HG03095 (cell line): ENCODE measurements at regions not wholly inside any gene's neighbourhood (a gene's known extent, or its start where the extent isn't known, plus 50 kb on each side); places are given as distances from the start of the nearest gene placed in this dataset.
"Not testable (repeated sequence)": the region's sequence is repeated elsewhere in the genome, so short reads cannot be mapped to it uniquely, and the experiment has no call there.

Experiments
- ATAC-seq: cut with Tn5 transposase; IDR thresholded peaks from one replicate; pipeline ENCODE4 v1.9.1; 2021; ENCODE audit warnings: moderate library complexity; ENCODE audit not compliant: unreplicated experiment

DNA sequence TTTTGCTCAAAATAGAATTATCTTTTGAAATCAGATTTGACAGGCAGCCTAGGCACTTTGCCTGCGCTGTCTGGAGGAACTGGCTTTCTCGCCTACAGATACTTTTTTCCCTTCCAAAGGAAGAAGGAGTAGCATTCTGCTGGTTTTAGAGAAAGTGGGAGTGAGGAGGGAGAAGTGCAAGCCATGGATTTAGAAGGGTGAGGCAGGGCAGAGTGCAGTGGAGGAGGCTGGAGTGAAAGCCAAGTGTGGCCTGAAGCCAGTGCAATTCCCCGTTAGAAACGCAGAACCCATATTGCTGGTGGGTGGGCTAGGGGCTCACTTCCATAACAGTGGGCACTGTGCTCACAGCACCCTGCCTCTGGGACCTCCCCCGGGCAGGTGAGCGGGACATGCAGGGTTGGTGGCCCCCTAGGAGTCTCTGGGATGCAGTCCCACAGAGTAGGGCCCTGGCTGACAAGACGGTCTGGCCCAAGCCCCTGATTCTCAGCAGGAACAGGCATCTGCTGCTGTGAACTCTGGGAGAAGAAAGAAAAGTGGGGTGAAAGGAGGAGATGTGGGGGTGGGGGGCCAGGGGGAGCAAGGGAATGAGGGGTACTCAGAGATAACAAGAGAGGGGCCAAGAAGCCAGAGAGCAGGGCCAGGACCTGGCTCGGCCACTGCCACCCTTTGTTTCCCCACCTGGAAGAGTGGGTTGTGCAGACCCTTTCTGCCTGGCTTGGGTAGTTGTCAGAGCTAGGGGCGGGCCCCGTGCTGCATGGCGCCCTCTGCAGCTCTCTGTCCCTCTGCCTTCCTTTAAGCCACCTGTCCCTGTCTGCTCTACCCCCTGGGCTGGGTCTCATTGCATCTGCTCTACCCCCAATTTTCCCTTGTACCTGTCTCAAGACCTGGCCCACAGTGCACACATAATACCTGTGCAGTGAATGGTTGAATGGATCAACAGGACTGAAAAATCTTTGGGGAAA lies 273.5 kb upstream of the HS6ST1 start:
- ATAC-seq = no peak

DNA sequence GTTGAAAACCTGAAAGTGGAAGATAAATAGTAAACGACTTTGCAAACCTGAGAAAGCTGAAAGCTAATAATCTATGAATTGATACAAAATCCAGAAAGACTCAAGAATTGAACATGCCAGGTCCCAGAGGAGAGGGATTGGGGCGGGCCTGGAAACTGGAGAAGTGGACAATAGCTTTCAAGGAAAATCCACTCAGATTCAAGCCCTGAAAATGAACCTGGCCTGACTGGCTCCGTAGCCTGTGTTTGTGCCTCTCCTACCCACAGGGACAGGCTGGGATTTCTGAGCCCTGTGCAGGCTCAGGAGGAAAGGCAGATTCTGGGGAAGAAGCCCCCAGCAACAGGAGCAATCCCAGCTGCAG lies 274.8 kb upstream of the HS6ST1 start:
- no peak for ATAC-seq

DNA sequence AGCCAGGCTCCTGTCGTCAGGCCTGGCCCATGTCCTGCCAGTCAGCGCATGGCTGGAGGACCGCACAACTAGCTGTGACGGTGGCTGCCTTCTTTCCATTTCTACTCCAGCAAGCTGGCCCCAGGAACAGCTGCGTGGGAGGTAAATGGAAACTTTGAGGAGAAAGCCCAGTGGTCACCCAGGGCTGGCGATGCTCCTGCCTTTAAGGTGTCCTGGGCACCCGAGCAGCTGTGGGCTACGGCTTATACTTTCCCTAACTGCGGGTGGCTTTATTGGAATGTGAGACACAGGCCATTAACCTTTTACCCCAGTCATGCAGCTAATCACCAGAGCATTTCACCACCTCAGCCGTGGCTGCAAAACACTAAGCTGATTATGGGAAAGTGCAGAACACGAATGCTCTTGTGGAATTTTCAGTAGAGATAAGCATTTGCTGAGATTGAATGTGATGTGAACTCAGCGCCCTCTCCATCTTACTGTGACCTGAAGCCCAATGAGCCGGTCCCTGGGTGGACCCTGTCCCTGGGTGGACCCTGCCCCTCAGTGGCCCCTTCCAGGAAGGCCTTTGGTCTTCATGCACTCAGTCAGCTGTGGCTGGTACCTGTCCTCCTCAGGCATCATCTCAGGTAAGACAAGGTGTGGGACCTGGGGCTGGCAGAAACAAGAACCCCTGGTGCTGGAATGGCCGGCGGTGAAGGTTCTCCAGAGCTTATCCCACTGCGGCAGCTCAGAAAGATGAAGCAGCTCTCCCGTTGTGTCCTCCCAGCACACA lies 275.4 kb upstream of the HS6ST1 start:
- ATAC-seq = no peak

DNA sequence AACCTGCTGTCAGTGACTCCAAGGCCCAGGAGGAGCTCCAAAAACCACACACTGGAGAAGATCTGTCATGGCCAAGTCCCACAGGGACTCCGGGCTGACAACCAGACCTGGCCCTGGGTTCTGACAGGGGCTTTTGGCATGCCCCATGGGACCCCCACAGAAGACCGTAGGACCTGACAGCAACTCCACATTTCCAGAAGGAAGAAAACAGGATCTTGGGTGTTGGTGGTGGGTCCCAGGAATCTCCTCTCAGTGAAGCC lies 275.9 kb upstream of the HS6ST1 start:
- no peak for ATAC-seq

DNA sequence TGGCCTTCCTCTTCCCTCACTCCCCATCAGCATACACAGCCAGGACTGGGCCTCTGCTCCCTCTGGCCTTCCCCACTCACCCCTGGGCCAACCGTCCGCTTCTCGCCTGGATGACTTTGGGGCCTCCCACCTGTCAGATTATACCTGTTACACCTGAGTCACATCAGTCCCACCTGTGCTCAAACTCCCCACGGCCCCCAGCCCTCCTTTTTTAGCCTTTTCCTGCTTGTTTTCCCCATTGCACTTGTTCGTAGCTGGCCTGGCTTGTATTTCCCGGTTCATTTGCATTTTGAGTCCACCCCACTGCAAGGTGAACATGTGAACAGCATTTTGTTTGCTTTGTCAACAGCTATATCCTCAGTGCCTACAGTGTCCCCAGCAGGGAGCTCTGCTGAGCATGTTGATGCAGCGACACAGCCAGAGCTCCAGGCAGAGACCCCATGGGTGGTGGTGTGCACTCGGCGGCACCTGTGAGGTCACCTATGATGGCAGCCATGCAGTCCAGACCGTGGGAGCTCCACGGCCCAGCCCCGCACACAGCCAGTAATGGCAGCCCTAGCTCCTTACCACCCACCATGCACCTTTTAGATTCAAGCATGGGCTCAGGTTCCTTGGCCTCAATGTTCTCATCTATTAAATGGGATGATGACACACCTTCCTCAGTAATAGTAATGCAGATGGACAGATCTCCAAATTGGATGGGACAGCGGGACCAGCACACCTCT lies 276.4 kb upstream of the HS6ST1 start:
- no peak for ATAC-seq

DNA sequence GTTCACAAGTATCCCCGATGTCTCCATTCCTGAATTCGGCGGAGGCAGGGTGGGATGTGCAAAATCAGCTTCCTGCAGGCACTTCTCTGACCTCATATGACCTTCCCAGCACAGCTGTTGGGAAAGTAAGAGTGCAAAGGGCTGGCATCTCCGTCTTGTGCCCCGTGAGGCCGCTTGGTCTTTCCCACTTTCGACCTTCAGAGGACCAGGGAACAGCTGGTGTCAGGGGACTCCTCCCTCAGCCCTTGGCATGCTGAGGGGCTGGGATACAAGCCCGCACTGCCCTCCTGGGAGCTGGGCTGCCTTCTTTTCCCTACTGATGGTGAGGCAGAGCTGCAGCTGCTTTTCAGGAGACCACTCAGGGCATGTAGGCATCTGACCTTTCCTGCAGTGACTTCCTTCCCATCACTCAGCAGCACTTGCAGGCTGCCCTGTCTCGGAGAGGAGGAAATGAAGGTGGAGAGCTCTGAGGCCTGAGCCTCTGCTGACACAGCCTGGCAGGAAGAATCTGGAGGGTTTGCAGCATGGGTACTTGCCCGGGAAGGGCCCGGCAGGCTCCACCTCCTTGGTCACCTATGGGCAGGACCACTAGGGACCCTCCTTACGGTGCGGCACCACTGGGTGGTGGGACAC lies 277.2 kb upstream of the HS6ST1 start:
- no peak for ATAC-seq

DNA sequence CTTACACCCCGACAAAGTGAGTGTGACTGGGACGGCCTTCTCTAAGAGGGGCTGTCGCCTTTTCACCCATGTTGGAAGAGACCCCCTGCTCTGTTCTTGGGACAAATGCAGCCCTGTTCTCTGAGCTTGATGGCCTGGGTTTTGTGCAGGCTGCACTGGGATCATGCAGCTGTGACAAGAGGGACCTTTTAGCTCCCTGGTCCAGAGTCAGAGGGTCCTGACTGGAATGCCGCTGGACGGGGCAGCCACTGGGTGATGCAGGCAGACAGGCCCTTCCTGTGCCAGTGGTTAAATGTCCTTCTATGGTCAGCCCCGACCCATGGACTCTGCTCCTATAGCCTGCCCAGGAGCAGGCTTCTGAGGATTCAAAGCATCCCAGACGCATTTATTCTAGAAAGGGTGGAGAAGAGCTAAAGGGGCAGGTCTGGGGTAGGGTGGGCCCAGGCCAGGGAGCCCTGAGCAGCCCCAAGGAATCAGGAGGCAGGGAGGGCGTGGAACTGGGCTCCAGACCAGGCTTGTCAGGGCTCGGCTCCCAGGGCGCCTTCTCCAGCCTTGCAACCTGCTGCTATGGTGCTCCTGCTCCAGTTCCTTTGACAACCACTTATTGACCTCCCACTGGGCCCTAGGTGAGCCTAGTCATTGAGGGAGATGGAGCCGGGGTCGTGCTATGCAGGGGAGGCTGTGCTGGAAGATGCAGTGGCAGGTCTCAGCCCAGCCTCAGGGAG lies 277.9 kb upstream of the HS6ST1 start:
- ATAC-seq = no peak

DNA sequence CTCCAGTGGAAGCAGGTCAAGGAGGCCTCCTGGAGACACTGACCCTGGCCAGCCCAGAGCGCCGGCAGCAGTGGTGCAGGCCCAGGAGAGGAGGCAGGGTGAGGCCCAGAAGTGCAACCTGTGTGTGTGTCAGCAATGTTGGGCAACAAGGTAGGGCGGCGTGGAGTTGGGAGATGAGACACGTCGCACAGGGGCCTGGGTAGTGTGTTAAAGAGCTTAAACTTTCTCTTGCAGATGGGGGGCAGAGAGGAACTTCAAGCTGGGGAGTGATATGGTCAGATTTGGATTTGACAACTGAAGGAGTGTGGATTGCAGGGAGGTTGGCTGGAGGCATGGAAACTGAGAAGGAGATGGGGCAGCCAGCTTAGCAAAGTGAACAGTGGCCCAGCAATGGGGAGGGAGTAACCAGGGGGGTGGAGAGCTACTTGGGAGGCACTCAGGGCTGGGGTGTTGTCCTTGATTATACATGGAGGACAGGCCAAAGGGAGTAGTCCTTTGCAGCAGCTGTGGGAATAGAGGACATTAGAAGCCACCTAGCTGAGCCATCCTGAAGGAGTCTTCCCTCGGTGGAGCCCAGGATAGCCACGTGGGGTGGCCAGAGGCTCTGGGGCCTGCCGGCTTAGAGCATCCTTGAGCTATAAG lies 278.6 kb upstream of the HS6ST1 start:
- ATAC-seq = no peak

DNA sequence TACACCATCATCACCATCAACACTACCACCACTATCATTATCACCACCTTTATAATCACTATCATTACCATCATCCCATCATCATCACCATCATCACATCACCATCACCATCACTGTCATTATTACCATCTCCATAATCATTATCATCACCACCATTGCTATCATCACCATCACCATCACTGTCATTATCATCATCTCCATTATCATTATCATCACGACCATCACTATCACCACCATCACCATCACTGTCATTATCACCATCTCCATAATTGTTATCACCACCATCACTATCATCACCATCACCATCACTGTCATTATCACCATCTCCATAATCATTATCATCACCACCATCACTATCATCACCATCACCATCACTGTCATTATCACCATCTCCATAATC lies 279.6 kb upstream of the HS6ST1 start:
- ATAC-seq = not testable (repeated sequence)

DNA sequence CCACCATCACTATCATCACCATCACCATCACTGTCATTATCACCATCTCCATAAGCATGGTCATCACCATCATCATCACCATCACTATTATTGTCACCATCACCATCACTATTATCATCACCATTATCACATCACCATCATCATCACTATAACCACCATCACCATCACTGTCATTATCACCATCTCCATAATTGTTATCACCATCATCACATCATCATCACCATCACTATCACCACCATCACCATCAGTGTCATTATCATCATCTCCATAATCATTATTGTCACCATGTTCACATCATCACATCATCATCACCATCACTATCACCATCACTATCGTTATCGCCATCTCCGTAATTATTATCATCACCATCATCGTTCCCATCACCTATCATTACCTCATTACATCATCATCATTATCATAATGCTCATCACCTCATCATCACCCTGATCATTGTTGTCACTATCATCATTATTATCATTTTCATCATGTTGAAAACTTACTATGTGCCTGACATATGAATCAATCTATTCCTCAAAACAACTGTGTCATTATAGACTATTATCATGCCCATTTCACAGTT lies 280.3 kb upstream of the HS6ST1 start:
- no peak for ATAC-seq

DNA sequence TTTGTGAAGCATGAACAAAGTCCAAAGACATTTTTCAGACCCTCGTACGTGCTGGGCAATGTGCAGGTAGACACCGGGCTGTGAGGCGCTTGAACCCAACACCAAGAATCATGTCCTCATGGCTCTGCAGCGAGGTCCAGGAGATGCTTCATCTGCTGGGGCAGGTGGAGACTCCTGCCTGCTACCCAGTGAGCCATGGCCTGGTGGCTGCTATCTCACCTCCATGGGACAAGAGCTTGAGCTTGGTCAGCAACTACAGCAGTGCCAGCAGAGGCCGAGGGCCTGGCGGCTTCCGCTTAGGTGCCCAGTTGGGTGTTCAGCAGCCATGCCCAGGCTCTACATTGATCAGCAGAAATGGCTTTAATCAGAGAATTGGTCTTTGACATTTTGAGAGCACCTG lies 281.0 kb upstream of the HS6ST1 start:
- ATAC-seq = no peak

DNA sequence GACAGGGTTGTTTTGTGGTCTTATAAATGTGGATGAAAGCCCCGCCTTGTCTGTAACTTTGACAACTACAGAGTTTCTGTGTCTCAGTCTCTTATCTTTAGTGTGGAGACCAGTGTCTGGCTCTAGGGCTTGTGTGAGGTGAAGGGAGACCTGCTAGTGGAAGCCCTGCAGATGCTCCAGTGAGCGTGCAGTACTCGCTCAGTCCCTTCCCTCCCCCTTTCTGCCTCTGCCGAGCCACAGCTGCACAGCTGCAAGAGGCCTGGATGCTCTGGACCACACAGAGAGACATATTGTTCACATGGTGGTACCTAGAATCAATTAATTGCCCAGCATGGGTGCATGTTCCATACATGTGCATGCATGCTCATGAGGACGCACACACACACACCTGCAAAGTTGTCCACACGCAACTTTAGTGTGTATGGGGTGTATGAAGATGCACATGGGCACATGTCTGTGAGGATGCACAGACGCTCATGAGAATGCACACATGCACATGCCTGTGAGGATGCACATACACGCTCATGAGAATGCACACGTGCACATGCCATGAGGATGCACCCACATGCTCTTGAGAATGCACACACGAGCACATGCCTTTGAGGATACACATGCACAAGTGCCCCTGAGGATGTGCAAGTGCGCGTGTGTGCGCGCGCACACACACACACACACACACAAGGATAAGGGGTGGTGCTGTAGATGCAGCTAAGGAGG lies 282.1 kb upstream of the HS6ST1 start:
- ATAC-seq = no peak

DNA sequence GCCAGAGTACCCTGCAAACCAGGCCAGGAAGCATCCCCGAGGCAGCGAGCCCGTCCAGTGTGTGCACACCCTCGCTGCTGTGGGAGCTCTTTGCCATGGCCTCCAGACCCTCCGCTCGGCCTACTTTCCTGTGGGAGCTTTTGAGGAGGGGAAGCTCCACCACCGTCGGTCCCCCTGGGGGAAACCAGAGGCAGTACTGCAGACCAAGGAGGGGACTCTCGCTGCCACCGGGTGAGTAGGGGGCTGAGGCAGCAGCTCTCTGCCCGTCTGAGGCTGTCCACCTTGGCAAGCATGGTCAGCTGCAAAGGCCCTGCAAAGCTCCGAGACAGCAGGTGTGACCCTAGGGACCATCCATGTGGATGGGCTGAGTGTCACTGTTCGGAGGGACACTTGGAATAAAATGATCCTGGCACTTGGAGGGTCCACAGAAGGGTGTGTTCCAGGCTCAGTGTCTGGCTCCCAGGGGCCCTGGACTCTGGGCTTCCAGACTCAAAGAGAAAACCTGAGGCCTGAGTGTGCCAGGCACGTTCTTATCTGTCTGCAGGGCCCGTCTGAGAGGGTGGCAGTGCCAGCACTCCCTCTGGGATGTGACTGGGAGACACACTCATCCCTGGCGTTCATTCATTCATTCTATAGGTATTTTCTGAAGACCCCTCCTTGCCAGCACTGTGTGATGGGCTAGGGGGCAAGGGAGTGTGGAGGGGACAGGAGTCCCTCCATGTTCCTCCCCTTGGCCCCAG lies 282.8 kb upstream of the HS6ST1 start:
- ATAC-seq = no peak

DNA sequence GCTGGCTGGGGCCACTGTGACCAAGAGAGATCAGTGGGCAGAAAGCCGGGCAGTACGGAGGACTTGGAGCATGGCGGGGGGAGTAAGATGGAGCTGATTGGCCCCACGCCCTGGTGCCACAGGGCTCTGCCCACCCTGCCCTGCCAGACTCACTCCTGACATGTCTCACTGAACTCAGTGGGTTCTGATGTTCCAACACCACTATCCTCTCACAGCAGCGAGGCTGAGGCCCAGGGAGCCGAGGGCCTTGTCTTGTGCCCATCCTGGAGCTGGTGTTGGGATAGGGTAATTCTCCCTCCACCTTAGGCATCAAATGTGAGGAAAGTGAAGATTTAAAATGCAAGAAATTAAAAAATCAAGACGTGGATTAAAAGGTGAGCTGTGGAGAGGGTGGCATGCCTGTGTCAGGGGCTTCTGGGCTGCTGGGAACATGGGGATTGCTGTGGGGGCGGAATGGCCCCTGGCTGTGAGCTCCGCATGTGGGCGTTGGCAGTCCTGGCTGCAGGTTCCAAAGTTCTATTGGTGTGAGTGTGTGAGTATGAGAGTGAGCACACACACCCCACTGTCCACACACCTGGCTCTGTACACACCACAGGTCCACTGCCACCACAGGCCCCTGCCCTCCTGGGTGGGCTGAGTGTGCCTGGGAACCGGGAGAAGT lies 283.5 kb upstream of the HS6ST1 start:
- no peak for ATAC-seq

DNA sequence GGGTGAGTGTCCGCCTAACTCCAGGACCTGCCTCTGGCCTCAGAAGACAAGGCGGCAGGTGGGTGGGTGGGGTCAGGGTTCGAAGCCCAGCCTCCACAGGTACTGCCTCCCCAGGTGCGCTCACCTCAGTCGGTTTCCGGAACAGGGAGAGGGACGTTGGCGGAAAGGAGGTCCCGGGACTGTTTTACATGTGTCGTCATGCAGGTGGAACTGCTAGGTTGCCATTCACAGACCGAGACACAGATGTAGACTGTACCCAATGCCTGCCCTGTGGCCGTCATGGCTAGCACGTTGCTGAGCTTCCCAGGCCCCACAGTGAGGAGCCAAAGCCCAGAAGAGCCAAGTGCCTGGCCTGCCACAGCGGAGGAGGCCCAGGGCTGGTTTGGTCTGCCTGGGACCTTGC lies 284.0 kb upstream of the HS6ST1 start:
- no peak for ATAC-seq

DNA sequence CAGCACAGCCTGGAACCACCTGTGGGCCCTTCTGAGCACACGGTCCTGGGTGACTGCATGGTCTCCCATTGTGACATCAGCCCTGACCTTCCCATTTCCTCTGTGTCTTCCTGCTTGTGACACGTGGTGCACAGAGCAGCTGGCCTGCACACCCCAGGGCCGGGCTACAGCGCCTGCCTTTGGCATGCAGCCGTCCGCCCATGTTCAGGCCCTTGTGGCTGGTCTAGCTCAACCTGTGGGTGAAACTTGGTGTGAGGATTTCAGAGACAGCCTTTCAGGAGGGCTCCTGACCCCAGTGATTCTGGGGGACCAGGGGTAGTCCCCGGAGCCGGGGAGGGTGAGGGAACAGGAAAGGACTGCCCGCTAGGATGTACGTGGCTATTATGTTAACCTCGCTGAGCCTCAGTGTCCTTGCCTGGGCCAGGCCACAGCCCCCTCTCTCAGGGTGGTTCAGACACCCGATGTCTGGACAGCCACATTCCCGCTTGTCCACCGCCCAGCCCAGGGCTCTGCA lies 284.8 kb upstream of the HS6ST1 start:
- ATAC-seq = no peak

DNA sequence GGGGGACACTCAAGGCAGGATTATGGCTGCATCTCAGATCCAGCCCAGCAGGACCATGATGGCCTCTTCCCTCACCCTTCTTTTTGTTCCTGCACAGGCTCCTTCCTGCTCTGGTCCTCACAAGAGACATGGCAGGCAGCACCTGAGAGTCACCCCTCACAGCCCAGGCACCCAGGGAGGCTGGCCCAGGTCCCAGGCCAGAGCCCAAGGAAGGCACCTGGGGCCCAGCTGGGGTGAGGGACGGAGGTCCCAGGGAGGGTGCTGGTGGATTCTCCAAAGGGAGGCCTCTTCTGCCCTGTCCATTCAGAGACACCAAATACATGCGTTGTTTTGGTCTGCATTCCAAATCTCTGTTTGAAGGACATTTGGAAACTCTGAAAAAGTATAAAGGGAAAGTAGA lies 285.4 kb upstream of the HS6ST1 start:
- no peak for ATAC-seq

DNA sequence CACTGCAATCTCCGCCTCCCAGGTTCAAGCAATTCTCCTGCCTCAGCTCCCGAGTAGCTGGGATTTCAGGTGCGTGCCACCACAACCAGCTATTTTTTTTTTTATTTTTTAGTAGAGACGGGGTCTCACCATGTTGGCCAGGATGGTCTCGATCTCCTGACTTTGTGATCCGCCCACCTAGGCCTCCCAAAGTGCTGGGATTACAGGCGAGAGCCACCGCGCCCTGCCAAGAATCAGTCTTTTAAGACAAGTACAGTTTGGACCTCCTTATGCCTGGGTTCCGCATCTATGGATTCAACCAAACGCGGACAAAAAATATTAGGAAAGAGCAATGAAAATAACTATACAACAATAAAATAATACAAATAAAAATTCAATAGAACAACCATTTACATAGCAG lies 285.9 kb upstream of the HS6ST1 start:
- not testable (repeated sequence) for ATAC-seq
